Mucosa of descending colon (tissue), 3 donors: ENCODE measurements at regions not wholly inside any gene's neighbourhood (a gene's known extent, or its start where the extent isn't known, plus 50 kb on each side); places are given as distances from the start of the nearest gene placed in this dataset.
"Not testable (repeated sequence)": the region's sequence is repeated elsewhere in the genome, so short reads cannot be mapped to it uniquely, and the experiment has no call there.

Source experiments
- ATAC-seq: fragments of 200-7000 bp; cut with Tn5 transposase; one replicate; pipeline ENCODE4 v1.9.1; 2020; ENCODE audit warnings: mild to moderate bottlenecking, moderate library complexity
- DNase-seq, 3 donors: peaks; one replicate each; pipeline ENCODE4 v3.0.0-alpha.2; 2020
- H3K36me3 ChIP-seq: fragments of 200-600 bp; one replicate; pipeline ENCODE4 v1.8.0; 2021; ENCODE audit warnings: low read depth, mild to moderate bottlenecking
- H3K4me1 ChIP-seq: fragments of 200-600 bp; one replicate; pipeline ENCODE4 v1.8.0; 2021; ENCODE audit warnings: low read depth, mild to moderate bottlenecking
- H3K4me3 ChIP-seq: fragments of 200-600 bp; one replicate; pipeline ENCODE4 v1.8.0; 2021; ENCODE audit warnings: mild to moderate bottlenecking
- H3K9me3 ChIP-seq: fragments of 200-600 bp; one replicate; pipeline ENCODE4 v1.8.0; 2021; ENCODE audit warnings: mild to moderate bottlenecking
- intact Hi-C, 2 donors: fragments of 100-400 bp; cut with DNase I in 1 of 2; cut with micrococcal nuclease in 1 of 2; formaldehyde crosslinking; loops; one replicate each; pipeline versions ENCODE4 v1.11.0 to v1.11.1; 2022; cut with DNase I, micrococcal nuclease
- TF ChIP-seq, protein P1 (sequence below): fragments of 200-600 bp; IDR thresholded peaks from one replicate; pipeline ENCODE4 v1.8.0; 2022; ENCODE audit warnings: antibody characterized with exemption, mild to moderate bottlenecking
- donor health status: DM: no; HTN: no; CAD: no; lungs with moderate emphysema.
- donor health status: DM: no; HTN: no; CAD: no.
- donor health status: DM: no; HTN: yes; CAD: no.

DNA sequence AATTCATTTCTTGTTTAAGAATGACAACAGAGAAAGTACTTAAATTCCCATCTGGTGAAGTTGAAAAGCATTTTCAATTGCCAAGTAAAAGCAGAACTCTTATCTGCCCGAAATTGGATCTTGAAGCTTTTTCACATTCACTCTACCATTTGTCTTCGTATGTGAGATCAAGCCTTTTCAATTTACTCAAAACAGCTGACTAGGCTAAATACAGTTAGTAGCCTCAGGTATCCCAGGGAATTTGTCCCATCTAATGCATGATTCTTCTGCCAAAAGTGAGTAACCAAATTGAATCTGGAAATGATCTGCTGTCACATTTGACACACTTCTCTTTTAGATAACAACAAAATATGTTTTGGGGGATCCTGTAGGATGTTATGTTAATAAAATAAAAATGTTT, 596.8 kb upstream of the HS3ST5 start:
- peaks cover 8% of the 10 kb centered on the region for H3K9me3 ChIP-seq
- DNase-seq: no peak
- TF ChIP-seq, protein P1, sequence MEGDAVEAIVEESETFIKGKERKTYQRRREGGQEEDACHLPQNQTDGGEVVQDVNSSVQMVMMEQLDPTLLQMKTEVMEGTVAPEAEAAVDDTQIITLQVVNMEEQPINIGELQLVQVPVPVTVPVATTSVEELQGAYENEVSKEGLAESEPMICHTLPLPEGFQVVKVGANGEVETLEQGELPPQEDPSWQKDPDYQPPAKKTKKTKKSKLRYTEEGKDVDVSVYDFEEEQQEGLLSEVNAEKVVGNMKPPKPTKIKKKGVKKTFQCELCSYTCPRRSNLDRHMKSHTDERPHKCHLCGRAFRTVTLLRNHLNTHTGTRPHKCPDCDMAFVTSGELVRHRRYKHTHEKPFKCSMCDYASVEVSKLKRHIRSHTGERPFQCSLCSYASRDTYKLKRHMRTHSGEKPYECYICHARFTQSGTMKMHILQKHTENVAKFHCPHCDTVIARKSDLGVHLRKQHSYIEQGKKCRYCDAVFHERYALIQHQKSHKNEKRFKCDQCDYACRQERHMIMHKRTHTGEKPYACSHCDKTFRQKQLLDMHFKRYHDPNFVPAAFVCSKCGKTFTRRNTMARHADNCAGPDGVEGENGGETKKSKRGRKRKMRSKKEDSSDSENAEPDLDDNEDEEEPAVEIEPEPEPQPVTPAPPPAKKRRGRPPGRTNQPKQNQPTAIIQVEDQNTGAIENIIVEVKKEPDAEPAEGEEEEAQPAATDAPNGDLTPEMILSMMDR: no peak
- no peak for ATAC-seq
- no peaks in the 10 kb centered on the region for H3K36me3 ChIP-seq
- H3K4me3 ChIP-seq: no peak overlapping the region
- no peaks in the 10 kb centered on the region for H3K4me1 ChIP-seq
- intact Hi-C loops: no loop called here

DNA sequence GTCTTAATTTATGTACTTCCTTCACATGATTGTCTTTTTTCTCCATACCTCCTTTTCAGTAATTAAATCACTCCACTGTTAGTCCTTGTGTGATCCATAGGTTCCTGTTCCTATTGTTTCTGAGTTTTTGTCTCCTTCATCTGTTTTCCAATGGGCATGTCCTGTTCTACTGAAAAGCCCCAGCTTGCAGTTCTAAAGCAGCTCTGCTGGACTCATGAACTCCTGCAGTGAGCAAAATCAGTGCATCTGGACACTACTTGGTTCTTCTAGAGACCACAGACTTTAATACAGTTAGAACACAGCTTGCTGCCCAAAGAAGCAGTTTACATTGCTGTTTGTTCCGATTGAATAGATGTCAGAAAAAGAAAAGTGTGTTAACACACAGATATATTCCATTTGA, 593.3 kb upstream of the HS3ST5 start:
- no peak for DNase-seq
- no peak for ATAC-seq
- H3K4me1 ChIP-seq: no peaks in the 10 kb centered on the region
- intact Hi-C loops: no loop called here
- H3K4me3 ChIP-seq: no peak overlapping the region
- peaks cover 24% of the 10 kb centered on the region for H3K9me3 ChIP-seq
- TF ChIP-seq, protein P1: no peak
- H3K36me3 ChIP-seq: no peaks in the 10 kb centered on the region

- ATAC-seq: no peak
- peaks cover 21% of the 10 kb centered on the region for H3K9me3 ChIP-seq
- no peaks in the 10 kb centered on the region for H3K36me3 ChIP-seq
- no peaks in the 10 kb centered on the region for H3K4me1 ChIP-seq
- no peak overlapping the region for H3K4me3 ChIP-seq
- intact Hi-C loops: no loop called here
- DNase-seq: no peak
- TF ChIP-seq, protein P1: no peak
Observed at GRCh38 chr6:114934079-114934478, 591.3 kb upstream of the HS3ST5 start.

- ATAC-seq, intact Hi-C loops, DNase-seq, H3K4me1 ChIP-seq, H3K4me3 ChIP-seq, H3K36me3 ChIP-seq: not testable (repeated sequence)
- H3K9me3 ChIP-seq: peaks cover 22% of the 10 kb centered on the region
Observed at GRCh38 chr6:114928731-114929130, 585.9 kb upstream of the HS3ST5 start.

DNA sequence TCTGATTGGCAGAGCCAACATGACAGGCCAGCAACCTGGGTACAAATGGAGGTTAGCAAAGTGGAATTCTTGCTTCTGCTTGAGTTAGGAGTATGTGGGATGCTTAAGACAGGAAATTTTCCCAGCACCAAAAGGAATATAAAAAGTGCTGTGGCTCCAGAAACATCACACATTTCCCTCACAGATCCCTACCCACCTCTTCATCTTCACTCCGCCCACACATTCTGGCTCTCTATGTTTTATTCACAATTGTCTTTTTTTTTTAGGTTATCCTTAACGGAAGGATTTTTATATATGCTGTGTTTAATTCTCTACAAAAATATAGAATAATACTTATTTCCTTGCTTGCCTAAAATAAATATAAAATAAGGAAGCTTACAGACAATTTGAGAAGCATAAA, 563.3 kb upstream of the HS3ST5 start:
- TF ChIP-seq, protein P1: no peak
- DNase-seq (no peak), ATAC-seq (no peak)
- Histone ChIP-seq H3K4me3 (no peak overlapping the region), H3K9me3 (peaks cover 6% of the 10 kb centered on the region), H3K4me1 (no peaks in the 10 kb centered on the region), H3K36me3 (no peaks in the 10 kb centered on the region)
- intact Hi-C loops: no loop called here

GRCh38 chr6:114897536-114897935, 554.7 kb upstream of the HS3ST5 start:
- Histone ChIP-seq H3K36me3 (no peaks in the 10 kb centered on the region), H3K4me1 (no peaks in the 10 kb centered on the region), H3K4me3 (no peak overlapping the region), H3K9me3 (peaks cover 9% of the 10 kb centered on the region)
- DNase-seq (no peak), ATAC-seq (no peak)
- TF ChIP-seq, protein P1: no peak
- intact Hi-C loops: no loop called here
